ENCODE measurements at regions not wholly inside any gene's neighbourhood (a gene's known extent, or its start where the extent isn't known, plus 50 kb on each side); places are given as distances from the start of the nearest gene placed in this dataset.

DNA sequence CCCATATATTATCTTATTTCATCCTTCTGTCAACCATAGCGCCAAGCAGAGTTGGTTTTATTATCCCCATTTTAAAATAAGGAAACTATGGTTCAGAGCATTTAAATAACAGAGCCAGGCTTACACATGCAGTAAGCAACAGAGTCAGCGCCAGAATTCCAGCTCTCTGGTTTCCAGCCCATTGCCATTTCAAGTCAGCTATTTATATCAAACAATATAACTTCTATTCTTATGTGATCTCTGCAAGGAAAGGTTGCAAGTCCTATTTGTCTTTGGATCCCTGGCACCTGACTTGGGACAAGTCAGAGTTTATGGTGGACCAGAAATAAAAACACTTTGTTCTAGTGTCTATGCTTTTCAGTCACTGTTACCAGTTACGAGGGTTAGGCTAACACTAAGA, 174.1 kb upstream of the EEA1 start:
- no peak for DNase-seq (ENCODE audit: low read depth)

DNA sequence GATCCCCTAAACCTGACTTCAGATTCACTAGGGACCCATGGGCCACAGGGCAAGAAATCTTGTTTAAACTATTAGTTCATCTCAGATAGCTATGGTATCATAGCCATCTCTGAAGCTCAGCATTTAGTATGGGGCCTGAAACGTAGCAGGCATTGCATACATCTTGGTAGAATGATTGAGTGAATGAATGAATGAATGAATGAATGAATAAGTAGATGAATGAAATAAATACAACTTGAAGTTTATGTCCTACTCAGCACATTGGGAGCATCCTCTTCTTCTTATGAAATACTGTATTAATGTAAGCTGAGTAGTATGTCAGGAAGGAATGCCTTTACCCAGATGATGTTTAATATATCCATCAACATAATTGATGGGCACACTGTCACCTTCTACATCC, 175.4 kb upstream of the EEA1 start:
- no peak for DNase-seq (ENCODE audit: low read depth)

DNA sequence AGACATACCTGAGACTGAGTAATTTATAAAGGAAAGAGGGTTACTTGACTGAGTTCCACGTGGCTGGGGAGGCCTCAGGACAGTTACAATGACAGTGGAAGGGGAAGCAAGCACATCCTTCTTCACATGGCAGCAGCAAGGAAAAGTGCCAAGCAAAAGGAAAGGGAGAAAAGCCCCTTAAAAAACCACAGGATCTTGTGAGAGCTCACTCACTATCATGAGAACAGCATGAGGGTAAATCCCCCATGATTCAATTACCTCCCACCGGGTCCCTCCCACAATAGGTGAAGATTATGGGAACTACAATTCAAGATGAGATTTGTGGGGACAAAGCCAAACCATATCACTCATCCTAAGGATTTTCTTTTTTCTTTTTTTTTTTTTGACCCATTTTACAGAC, 177.8 kb upstream of the EEA1 start:
- no peak for DNase-seq (ENCODE audit: low read depth)

DNA sequence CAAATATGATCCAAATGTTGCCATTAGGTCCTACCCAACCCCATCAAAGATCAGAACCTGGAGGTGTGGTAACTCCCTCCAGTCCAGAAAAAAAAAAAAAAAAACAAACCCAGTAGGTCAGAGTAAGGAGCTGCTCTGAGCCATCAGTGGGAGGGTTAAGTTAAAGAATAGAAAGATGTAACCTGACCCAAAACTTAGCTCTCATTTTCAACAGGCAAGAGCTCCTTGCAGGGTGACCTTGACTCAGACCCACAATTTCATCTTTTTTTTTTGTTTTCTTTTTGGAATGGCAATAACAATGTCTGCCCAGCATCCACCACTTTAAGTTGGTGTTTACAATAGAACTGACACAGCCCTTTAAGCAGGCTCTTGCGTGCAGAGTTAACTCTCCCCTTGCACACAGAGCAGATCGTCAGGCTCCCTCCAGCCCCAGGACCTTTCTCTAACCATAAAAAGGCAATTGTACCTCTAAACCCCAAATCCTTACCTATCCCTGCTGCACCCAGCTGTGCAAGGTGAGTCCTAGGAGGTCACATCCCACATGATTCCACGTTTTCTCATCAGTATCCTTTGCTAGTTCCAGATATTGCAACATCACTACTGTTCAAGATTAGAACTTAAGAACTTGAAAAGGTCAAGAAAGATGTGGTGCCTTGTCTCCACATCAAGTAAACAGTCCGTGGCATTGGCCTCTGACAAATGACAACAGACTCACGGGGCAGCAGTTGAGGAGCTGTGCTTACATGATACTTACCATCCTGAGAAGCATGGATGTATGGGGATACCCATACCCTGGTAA, 178.6 kb upstream of the EEA1 start:
- no peak for DNase-seq (ENCODE audit: low read depth)

DNA sequence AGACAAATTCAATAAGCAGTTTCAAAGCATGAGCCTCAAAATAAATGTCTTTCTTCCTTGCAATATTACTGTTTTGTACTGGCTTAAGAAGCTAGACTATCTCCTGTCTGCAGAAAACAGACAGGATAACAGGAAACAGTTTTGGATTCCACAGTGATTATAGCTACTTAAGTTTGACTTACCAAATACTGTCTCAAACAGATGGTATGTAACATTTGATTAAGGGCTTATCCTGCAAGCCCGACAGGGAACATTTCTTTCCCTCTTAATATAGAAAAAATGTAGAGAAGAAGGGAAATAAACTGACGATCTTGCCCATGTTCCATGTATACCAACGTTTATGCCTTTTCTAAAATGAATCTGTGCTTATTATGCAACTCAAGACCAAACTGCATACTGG, 179.9 kb upstream of the EEA1 start:
- peak; percentile 70 for DNase-seq (ENCODE audit: low read depth)

DNA sequence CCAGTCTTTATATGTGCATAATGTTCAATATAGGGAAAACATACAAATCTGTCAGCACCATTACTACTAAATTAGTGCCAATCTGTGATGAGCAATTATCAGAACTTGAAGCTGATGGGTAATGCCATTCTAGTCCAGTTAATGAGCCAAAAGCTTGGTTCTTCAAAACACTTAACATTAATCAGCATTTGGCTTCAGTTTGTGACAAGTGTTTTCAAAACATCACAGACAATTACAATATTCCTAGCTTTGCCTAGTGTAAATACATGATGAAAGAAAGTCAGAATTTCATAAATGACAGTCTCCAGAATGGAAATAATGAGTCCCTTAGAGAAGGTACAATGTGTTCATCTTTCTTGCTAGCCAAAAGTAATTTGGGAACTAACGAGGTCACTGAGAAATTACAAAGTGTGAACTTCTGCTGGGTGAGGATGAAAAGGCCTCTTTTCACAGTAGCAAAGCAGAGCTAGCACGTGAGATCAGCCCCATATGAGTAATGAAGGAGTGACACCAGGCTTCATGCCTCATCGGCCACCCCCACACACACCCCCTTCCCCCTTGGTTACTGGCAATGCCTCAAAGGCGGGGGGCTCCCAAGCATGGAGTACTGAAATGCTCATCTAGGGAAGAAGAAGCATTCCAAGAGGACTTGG, 180.6 kb upstream of the EEA1 start:
- no peak for DNase-seq (ENCODE audit: low read depth)

DNA sequence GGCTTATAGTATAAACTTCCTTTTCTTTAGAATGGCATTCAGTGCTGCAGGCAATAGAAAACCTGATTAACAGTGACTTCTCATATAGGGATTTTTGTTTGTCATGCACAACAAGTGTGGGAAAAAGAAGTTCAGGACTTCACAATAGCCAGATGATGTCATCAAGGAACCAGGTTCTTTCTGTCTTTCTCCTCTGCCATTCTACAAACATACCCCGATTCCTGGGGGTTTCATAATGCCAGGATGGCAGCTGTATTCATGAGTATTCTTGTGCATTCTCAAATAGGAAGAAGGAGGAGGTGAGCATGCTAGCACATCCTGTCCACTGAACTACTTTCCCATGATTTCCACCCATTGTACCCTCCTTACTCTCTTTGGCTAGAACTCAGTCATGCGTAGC, 182.7 kb upstream of the EEA1 start:
- no peak for DNase-seq (ENCODE audit: low read depth)

DNA sequence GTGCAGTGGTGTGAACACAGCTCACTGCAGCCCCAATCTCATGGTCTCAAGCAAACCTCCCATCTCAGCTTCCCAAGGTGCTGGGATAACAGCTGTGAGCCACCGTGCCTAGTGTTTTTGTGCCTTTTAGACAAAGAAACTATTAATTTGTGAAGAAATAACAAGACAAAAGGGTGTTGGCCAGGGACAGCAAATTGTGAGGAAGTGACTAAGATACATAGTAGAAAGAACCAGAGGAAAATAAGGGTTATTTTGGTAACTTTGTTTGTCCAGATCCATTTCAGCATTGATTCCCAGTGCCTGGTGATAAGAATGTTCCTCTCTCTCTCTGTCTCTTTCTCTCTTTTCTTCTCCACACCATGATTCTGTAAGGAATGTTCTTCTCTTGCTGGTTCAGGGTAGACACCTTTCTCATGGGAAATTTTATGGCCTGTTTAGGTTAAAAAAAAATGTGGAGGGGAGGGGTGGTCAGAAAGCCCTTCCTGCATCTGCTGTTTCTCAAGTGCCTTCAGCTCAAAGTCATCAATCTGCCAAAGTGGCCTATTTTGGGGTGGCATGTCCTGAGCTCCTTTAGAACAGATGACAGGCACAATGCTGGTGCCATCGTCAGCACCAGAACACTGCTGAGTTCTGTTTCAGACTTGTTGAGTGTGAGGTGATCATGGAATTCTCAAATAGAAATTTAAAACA, 184.4 kb upstream of the EEA1 start:
- DNase-seq (ENCODE audit: low read depth), result no peak

DNA sequence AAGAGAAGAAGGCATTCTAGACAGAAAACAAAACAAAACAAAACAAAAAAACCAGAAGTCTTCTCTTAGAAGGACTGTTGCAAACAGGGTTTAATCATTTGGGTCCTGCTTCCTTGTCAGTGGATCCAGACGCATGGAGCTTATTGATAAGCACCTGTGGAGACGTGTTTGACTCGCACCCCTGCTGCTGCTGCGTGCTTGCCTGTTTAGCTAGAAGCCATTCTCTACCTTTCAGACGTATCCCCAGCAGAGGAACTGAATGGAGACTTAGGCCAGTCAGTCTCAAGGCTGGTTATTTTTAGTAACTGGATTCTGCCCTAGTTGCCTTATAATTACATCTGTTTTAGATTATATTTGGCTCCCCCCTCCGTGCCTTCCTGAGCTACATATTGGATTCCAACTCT, 186.1 kb upstream of the EEA1 start:
- no peak for DNase-seq (ENCODE audit: low read depth)

DNA sequence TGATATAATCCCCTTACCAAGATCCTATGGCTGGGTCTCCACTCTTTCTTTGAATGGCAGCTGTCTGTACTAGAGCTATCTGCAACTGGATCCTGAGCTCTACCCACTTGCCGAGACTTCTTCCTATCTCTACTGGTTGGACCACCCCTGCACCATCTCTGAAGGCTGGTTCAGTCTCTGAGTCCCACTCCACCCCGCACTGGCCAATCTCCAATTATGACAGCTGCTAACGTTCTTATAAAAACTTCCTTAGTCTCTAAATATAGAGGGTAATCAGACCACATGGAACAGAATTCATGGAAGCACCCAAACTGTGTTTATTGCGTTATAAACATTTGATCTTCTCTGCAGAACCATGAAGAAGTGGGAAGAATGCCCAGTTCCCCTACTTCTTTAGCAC, 186.6 kb upstream of the EEA1 start:
- DNase-seq (ENCODE audit: low read depth), result no peak

DNA sequence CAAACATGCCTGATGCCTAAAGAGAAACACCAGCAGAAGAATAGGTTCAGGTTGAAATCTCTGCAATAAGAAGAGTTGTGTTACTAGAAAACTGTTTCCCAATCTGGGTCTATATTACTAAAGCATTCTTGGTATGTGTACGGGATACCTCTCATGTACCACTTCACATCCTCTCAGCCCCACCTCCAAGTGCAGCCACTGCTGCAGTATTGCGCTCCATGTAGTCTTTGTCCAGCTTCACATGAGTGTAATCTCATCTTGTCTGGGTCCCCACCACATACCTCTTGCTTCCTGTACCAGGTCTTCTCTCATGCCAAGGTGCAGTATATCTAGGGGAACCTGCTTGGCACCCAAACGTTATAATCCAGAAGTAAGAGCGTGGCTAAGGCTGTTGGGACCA, 187.5 kb upstream of the EEA1 start:
- DNase-seq (ENCODE audit: low read depth), result no peak

DNA sequence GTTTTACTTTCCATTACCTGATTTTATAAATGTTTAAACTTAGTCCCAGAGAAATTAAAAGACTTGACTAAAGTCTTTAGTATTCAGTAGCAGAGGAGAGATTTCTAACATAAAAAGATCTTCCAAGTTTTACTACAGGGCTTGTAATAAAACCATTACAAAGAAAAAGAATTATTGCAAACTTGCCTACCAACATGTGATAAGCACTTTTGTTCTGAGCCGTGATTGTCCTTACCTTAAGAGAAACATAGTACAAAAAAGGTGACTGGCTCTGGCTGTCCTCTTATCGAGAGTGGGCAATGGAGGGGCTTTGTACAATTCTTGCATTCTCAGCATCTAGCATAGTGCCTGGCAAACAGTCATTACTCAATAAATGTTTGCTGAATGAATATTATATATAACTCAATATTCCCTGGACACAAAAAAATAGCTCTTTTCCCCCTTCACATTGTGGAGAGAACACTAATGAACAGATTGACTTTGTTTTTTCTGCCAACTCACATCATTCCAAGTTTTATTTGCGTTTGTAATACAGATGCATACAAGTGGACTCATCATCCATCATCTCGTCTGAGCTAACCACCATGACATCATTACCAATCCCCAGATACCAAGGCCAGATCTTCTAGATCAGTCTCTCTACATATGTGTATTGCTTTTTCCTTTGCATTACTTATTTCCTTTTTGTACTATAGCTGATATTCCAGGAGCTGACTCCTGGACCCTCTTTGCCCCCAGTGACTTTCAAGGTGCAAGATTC, 192.8 kb upstream of the EEA1 start:
- DNase-seq (ENCODE audit: low read depth), result peak; percentile 89

DNA sequence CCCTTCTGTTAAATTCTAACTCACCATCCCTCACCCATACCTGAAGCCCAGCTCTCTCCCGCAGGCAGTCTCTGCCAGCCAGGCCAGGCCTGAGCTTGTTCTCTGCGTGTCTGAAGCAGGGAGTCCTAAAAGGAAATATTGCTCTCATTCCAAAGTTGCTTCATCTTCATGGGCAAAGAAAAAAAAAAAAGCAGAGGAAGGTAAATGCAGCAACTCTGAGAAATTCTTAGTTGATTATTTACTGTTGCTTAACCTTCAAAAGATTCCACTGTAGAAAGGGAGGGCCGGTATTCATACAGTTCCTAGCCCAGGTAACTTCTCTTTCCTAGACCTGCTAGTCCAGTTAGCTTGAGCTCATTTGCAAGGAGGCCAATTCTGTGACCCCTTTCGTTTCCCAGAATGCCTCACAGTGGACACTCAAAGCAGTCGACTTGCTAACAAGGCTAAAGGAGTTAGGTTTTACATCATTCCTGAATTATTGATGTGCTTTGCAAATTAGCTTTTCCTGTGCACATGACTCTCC, 193.5 kb upstream of the EEA1 start:
- no peak for DNase-seq (ENCODE audit: low read depth)

DNA sequence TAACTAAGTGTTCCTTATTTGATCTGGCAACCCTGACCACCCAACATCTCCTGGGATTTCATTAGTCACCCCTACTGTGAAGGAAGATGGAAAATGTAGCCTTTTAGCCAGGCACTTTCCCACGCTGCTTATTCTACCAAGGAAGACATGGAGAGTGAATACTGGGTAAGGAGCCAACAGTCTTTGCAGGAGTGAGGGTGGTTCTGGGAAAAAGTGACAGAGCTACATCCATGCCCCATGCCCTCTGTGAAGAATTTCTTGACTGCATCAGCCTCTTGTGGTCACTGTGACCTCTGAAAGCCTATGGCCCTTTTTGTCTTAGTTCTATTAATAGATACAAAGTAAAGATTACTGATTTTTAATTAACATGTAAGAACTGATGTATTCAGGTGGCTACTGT, 196.0 kb upstream of the EEA1 start:
- no peak for DNase-seq (ENCODE audit: low read depth)

DNA sequence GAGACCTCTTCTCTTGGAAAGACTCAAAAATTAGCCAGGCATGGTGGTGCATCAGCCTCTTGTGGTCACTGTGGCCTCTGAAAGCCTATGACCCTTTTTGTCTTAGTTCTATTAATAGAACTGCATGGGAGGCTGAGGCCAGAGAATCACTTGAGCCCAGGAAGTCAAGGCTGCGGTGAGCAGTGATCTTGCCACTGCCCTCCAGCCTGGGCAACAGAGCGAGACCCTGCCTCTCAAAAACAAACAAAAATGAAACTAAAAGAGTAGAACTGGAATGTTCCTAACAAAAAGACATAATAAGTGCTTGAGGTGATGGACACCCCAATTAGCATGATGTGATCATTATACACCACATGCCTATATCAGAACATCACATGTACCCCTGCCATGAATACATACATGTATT, 197.0 kb upstream of the EEA1 start:
- no peak for DNase-seq (ENCODE audit: low read depth)

DNA sequence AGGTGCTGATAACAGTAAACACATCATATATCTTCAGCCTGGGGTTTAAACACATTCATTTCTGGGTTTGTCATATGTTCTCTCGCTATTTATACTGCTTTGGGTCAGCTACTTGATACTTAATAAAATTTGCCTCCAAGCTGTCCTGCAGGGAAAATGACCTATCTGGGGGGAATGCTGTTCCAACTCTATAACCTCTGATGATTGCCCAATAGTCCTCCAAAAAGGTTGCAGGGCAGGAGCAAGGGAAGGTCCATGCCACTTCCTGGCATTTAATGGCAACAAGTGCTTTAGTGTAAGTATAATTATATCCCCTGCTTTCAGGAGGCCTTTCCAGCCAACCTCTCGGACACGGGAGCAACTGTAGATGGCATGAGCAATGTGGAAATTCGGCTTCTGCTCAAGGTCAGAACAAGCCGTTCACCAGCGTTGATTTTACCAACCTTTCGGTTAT, 198.0 kb upstream of the EEA1 start:
- DNase-seq (ENCODE audit: low read depth), result no peak

DNA sequence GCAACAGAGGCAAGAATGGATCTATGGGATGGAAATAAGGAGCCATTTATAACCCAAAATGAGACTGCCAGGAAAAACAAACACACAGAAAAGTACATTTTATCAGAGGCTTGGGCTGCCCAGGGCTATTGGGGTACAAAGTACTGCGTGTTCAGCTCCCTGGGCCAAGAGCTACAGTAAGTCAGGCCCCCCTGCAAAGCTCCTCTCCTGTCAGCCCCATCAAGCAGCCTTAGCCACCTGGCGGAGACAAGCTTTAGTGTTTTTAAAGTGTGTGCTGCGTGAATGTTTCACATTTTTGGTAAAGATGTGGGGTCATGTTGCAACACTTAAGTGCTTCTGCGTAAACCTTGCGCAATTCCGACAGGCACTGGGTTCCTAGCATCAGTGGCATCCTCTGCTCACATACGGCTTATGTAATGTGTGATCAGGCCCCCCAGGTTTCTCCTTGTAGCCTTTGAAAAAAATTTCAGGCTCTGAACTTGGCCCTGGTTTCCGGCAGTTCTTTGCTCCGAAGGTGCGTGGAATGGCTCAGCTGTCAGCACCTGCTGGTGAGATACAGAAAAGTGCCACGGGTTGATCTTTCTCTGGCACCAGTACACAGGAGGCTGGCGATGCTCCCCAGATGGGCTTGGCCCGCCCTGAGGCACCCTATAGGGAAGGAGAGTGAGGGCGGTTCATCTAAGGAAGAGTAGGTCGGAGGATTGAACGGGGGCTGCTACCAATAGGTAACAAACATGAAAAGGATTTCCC, 198.7 kb upstream of the EEA1 start:
- DNase-seq (ENCODE audit: low read depth), result peak; percentile 78

DNA sequence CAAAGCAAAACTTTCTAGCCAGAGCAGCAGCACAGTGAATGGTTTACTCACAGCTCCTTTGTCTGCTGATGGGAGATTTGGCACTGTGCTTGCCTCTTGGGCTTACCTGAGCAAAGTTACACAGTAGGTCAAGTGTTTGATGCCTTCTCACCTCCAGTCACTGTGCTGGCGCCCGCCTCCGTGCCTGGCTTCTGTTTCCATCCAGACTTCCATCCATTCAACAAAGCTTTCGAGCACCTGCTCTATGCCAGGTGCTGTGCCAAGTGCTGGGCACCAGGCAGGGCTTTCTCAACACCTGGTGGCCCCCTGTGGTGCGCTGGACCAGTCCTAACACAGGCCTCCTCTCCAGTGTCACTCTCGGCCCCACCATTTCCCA, 199.2 kb upstream of the EEA1 start:
- DNase-seq (ENCODE audit: low read depth), result no peak

DNA sequence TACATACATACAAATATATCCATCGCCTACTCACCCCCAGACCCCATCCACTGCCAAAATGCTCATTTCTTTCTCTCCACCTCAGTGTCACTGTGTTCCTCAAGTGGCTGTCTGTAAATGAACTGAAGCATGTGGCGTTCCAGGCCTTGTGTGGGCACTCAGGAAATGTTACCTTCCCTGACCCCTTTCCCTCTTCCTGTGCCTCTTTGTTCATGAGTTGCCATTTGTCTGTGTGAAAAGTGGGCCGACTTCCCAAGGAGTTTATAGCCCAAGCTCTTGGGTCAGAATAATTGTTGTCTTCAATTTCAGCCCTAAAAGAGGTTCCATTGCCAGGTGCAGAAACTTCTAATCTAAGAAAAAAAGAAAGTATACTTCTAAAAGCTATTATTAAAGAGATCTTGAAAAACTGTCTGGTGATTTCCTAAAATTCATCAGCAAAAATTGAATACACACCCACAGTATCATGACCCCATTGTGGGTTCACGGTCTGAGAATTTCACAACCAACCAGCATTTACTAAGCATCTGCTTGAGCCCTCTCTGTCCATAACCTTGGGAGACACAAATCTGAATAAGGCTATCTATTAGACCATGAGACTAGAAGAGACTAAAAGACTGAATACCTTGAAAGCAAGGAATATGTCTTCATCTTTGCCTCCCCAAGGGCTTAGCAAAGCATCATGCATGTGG, 201.4 kb upstream of the EEA1 start:
- DNase-seq (ENCODE audit: low read depth), result no peak

DNA sequence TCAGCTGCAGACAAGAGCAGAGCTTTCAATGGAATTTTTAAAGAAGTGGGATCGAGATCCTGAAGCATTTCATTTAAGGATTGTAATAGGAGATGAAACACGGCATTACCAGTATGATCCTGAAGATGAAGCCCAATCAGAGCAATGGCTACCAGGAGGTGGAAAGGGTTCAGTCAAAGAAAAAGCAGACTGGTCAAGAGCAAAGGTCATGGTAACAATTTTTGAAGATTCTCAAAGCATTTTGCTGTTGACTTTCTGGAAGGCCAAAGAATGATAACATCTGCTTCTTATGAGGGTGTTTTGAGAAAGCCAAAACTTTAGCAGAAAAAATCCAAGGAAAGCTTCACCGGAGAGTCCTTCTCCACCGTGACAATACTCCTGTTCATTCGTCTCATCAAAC, 204.3 kb upstream of the EEA1 start:
- DNase-seq (ENCODE audit: low read depth), result no peak
